Thymus (tissue), 11 donors: ENCODE measurements at regions not wholly inside any gene's neighbourhood (a gene's known extent, or its start where the extent isn't known, plus 50 kb on each side); places are given as distances from the start of the nearest gene placed in this dataset.

Source experiments
- DNase-seq, 9 donors: peaks; one replicate each; pipeline ENCODE4 v3.0.0-alpha.2; 2013; ENCODE audit warnings: low spot score in 9 of 9, low read depth in 6 of 9, missing footprints in 1 of 9
- H3K27ac ChIP-seq, 2 donors: one replicate each; pipeline ENCODE4 v1.5.1; 2013; ENCODE audit warnings: control low read depth in 1 of 2, low read depth in 1 of 2, low read length in 1 of 2, mild to moderate bottlenecking in 1 of 2, moderate library complexity in 1 of 2
- H3K27me3 ChIP-seq, 2 donors: one replicate each; pipeline ENCODE4 v1.5.1; 2013; ENCODE audit warnings: low read length in 1 of 2; ENCODE audit not compliant: control insufficient read depth in 2 of 2, insufficient read depth in 1 of 2
- H3K36me3 ChIP-seq, 2 donors: one replicate each; pipeline ENCODE4 v1.5.1; 2013; ENCODE audit warnings: low read length in 1 of 2, mild to moderate bottlenecking in 1 of 2, moderate library complexity in 1 of 2; ENCODE audit not compliant: control insufficient read depth in 2 of 2, insufficient read depth in 2 of 2
- H3K4me1 ChIP-seq, 2 donors: one replicate each; pipeline ENCODE4 v1.5.1; 2013; ENCODE audit warnings: low read length in 2 of 2; ENCODE audit not compliant: control insufficient read depth in 2 of 2, insufficient read depth in 2 of 2
- H3K4me3 ChIP-seq, 2 donors: one replicate each; pipeline ENCODE4 v1.5.1; 2013; ENCODE audit warnings: low read length in 2 of 2, control low read depth in 1 of 2, mild to moderate bottlenecking in 1 of 2
- H3K9me3 ChIP-seq, 2 donors: one replicate each; pipeline ENCODE4 v1.5.1; 2013; ENCODE audit warnings: low read length in 1 of 2, mild to moderate bottlenecking in 1 of 2; ENCODE audit not compliant: control insufficient read depth in 2 of 2, insufficient read depth in 1 of 2
- WGBS: extraction: QIAGEN DNeasy Blood & Tissue Kit; methylation state at CpG from one replicate; pipeline ENCODE4 v1.1.7; 2013; 5-methylcytosine and 5-hydroxymethylcytosine counted together
- donor health status: healthy.

DNA sequence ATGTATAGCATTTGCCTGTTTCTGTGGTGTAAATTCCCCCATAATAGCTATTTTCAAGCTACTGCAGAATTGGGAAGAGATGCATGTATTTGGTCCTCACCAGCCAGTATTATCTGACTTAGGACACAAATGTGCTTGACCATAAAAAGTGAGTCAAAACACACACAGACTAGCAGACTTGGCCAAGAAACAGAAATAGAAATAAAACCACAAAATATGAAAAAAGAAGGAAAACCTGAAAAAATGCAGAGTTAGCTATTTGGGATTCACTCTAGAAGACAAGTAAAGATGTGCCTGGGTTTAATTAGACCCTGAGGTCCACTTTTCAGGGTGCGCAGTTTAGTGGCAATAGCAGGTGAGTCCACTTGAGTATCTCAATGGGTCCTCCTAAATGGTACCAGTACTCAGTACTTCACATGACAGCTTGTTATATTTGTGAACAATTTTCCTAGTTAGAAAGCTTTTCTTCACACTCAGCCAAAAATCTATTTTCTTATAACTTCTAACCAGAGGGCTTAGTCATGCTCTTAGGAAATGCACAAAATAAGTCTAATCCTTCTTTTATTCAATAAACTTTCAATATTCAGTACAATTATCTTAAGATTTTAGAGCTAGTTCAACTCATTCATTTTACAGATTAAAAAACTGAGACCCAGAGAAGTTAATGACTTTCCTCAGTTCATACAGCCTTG is 108.7 kb upstream of the JADE1 start:
- DNase-seq, result no peak
- WGBS, result 98% methylated on average over 1 of the region's 1 CpG
- H3K27me3 ChIP-seq, result no peaks in the 10 kb centered on the region
- H3K36me3 ChIP-seq, result no peaks in the 10 kb centered on the region
- H3K27ac ChIP-seq, result no peak overlapping the region
- no peaks in the 10 kb centered on the region for H3K9me3 ChIP-seq
- H3K4me1 ChIP-seq, result no peaks in the 10 kb centered on the region
- no peak overlapping the region for H3K4me3 ChIP-seq

DNA sequence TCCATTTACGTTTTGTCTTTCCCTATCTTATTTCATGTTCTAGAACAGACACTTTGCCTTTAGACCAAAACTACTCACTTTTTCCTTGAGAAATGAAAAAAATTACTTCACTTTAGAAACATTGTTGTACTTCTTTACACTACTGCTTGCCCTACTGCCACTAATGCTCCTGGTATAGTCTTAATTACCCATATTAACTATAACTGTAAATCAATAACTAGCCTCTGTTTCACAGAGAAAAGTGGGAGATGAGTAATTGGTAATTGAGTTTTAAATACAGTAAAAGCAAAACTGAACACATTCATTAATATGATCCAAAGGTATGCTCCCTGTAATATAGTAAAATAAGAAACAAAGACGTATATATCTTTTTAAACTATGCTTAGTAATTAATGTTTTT is 111.1 kb upstream of the JADE1 start:
- no peaks in the 10 kb centered on the region for H3K27me3 ChIP-seq
- H3K4me3 ChIP-seq, result no peak overlapping the region
- no peak for DNase-seq
- no peak overlapping the region for H3K27ac ChIP-seq
- no peaks in the 10 kb centered on the region for H3K4me1 ChIP-seq
- H3K9me3 ChIP-seq, result no peaks in the 10 kb centered on the region
- 90% methylated on average over 2 of the region's 2 CpGs for WGBS
- no peaks in the 10 kb centered on the region for H3K36me3 ChIP-seq

DNA sequence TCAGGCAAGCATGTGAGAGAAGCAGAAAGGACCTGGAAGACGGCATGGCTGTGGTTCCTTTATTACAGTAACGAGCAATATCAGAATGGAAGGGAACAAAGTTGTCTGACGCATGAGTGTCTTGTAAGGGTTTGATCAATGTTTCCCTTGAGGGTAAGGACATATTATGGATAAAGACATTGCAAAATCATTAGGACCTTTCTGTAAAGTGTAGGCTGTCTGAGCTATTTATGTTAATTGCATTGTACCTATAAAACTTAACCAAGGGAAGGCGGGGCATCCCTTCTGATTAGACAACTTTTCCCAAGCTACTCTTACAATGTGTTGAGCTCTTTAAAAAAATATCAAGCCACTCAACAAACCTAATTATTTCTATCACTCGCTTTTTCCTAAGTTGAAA is 112.2 kb upstream of the JADE1 start:
- Histone ChIP-seq H3K9me3 (no peaks in the 10 kb centered on the region), H3K36me3 (no peaks in the 10 kb centered on the region), H3K4me3 (no peak overlapping the region), H3K27ac (no peak overlapping the region), H3K4me1 (no peaks in the 10 kb centered on the region), H3K27me3 (no peaks in the 10 kb centered on the region)
- DNase-seq, result no peak
- WGBS, result 98% methylated on average over 5 of the region's 5 CpGs

DNA sequence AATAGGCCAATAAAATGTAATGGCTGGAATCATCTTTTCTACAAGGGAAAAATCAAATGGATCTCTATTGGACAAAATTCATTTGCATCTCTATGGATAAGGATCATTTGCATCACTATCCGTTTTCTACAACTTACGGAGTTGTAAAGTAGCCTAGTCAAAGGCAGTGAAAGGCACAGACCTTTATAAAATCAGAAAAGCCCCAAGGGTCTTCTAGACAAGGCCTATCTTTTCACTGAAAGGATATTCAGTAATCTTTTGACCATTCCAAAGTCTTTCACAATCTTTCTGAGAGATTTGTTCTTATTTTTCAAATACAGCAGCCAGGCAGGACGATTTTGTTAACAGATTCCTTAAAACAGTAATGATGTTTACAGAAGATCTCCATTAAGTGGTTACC is 119.5 kb upstream of the JADE1 start:
- no peaks in the 10 kb centered on the region for H3K27me3 ChIP-seq
- 92% methylated on average over 3 of the region's 3 CpGs for WGBS
- H3K4me1 ChIP-seq, result no peaks in the 10 kb centered on the region
- H3K36me3 ChIP-seq, result no peaks in the 10 kb centered on the region
- no peak overlapping the region for H3K27ac ChIP-seq
- H3K4me3 ChIP-seq, result no peak overlapping the region
- DNase-seq, result no peak
- no peaks in the 10 kb centered on the region for H3K9me3 ChIP-seq

DNA sequence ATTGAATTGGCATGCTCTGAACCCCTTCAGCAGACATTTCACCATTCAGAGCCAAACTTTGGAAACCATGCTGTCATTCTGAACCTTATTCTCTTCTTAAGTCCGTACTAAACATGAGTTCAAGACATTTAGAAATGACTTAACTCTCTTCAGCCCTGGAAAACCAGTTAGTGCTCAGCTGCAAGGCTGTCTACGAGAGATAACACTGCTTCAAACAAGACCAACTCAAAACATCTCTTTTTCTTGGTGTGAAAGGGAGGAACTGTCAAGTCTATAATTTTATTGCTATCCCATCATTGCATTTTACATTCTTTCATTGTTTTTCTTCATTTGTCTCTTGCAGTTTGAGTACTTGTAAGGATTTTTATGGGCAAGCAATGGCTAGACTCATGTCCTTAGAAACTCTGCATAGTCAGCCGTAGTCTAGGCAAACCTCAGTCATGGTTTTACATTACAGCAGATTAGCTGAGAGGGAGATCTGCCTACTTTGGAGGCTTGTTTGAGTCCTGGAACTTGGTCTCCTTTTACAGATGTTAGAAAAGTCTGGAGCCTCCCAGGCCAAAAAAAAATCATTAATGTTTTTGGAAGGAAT is 120.6 kb upstream of the JADE1 start:
- no peak overlapping the region for H3K27ac ChIP-seq
- no peaks in the 10 kb centered on the region for H3K9me3 ChIP-seq
- DNase-seq, result no peak
- WGBS, result 89% methylated on average over 3 of the region's 3 CpGs
- H3K4me1 ChIP-seq, result no peaks in the 10 kb centered on the region
- H3K27me3 ChIP-seq, result no peaks in the 10 kb centered on the region
- H3K4me3 ChIP-seq, result no peak overlapping the region
- no peaks in the 10 kb centered on the region for H3K36me3 ChIP-seq

DNA sequence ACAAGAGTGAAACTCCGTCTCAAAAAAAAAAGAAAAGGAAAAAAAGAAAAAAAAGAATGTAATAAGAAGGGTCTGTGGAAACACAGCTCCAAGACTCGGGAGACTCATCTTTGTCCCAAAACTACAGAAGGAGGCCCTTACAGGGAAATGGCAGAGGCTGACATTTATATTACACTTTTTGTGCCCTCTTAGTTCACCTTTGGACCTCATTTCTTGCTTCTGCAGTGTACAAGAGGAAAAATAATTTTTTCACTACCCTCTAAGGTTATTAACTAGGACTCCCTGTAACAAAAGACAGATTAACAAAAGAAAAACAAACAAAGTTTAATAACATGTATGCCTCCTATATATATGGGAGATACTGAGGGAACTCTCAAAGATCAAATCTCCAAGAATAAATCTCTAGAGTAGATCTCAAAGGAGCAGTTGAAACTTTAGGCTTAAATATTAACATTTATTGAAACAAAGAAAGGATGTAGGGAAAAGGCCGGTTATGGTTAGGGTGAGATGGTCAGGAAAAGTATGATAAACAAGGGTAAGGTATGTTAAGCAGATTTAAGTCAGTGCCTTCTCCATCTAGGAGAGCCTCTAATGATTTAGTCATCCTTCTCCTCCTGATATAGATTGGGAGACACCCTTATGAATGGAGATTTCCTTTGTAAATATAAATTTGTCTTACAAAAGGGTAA is 121.3 kb upstream of the JADE1 start:
- WGBS, result 82% methylated on average over 3 of the region's 3 CpGs
- no peaks in the 10 kb centered on the region for H3K36me3 ChIP-seq
- no peaks in the 10 kb centered on the region for H3K9me3 ChIP-seq
- no peak overlapping the region for H3K4me3 ChIP-seq
- H3K27ac ChIP-seq, result no peak overlapping the region
- H3K4me1 ChIP-seq, result no peaks in the 10 kb centered on the region
- H3K27me3 ChIP-seq, result no peaks in the 10 kb centered on the region
- DNase-seq, result no peak

DNA sequence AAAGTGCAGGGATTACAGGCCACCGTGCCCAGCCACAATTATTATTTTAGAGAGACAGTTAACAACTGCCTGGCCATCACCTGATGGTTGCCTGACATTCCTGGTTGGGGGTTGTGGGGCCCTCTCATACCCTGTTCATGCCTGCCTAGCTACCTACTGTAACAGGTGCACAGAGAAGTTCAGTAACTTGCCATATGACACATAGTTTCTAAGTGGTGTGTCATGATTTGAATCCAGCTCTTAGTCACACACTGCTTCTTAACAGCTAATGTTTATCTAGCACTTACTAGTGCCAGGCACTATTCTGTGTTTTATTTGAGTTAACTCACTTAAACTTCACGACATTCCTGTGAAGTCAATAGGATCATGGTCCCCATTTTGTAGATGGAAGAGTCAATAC is 122.7 kb upstream of the JADE1 start:
- no peaks in the 10 kb centered on the region for H3K9me3 ChIP-seq
- no peaks in the 10 kb centered on the region for H3K27me3 ChIP-seq
- no peak for DNase-seq
- 96% methylated on average over 2 of the region's 2 CpGs for WGBS
- no peaks in the 10 kb centered on the region for H3K4me1 ChIP-seq
- H3K4me3 ChIP-seq, result no peak overlapping the region
- no peak overlapping the region for H3K27ac ChIP-seq
- H3K36me3 ChIP-seq, result no peaks in the 10 kb centered on the region

GRCh38 chr4:128686032-128686465 is 123.5 kb upstream of the JADE1 start:
- Histone ChIP-seq H3K4me1 (no peaks in the 10 kb centered on the region), H3K4me3 (no peak overlapping the region), H3K36me3 (no peaks in the 10 kb centered on the region), H3K27me3 (no peaks in the 10 kb centered on the region), H3K9me3 (no peaks in the 10 kb centered on the region), H3K27ac (no peak overlapping the region)
- DNase-seq, result no peak
- WGBS, result 82% methylated on average over 2 of the region's 2 CpGs

GRCh38 chr4:128684016-128684415 is 125.5 kb upstream of the JADE1 start:
- WGBS, result 71% methylated on average over 2 of the region's 2 CpGs

More at GRCh38 chr4:128684016-128684415, 125.5 kb upstream of the JADE1 start:
- H3K27me3 ChIP-seq, result no peaks in the 10 kb centered on the region
- H3K4me3 ChIP-seq, result no peak overlapping the region
- H3K4me1 ChIP-seq, result no peaks in the 10 kb centered on the region
- H3K27ac ChIP-seq, result no peak overlapping the region
- H3K36me3 ChIP-seq, result no peaks in the 10 kb centered on the region
- H3K9me3 ChIP-seq, result no peaks in the 10 kb centered on the region
- DNase-seq, result no peak
